Head of caudate nucleus (tissue), 42 donors: ENCODE measurements at regions not wholly inside any gene's neighbourhood (a gene's known extent, or its start where the extent isn't known, plus 50 kb on each side); places are given as distances from the start of the nearest gene placed in this dataset.
"Not testable (repeated sequence)": the region's sequence is repeated elsewhere in the genome, so short reads cannot be mapped to it uniquely, and the experiment has no call there.

Source experiments
- DNase-seq, 42 donors: peaks; one replicate each; pipeline versions ENCODE4 v3.0.0 to v3.0.0-alpha.2; 2020 to 2021; ENCODE audit warnings: mixed read lengths in 7 of 42
- intact Hi-C: fragments of 100-400 bp; cut with DNase I; formaldehyde crosslinking; loops from one replicate; pipeline ENCODE4 v1.15.0; 2022

GRCh38 chr3:20490996-20491395 lies 305.0 kb upstream of the SGO1 start:
- DNase-seq: no peak
- intact Hi-C loops: no loop called here

GRCh38 chr3:20488151-20488550 lies 302.1 kb upstream of the SGO1 start:
- no peak for DNase-seq
- intact Hi-C loops: no loop called here

GRCh38 chr3:20484126-20484525 lies 298.1 kb upstream of the SGO1 start:
- intact Hi-C loops: no loop called here
- no peak for DNase-seq

- intact Hi-C loops: no loop called here
- DNase-seq: no peak
These were observed 296.3 kb upstream of the SGO1 start for GRCh38 chr3:20482350-20482749.

- no peak for DNase-seq
- intact Hi-C loops: no loop called here
These were observed 294.9 kb upstream of the SGO1 start for GRCh38 chr3:20480786-20481365.

- DNase-seq: no peak
- intact Hi-C loops: no loop called here
These were observed 292.4 kb upstream of the SGO1 start for GRCh38 chr3:20478436-20478835.

GRCh38 chr3:20464237-20464636 lies 278.2 kb upstream of the SGO1 start:
- intact Hi-C loops, DNase-seq: not testable (repeated sequence)

- intact Hi-C loops: no loop called here
- no peak for DNase-seq
These were observed 276.7 kb upstream of the SGO1 start for GRCh38 chr3:20462723-20463122.

- DNase-seq: no peak
- intact Hi-C loops: no loop called here
These were observed 276.2 kb upstream of the SGO1 start for GRCh38 chr3:20462226-20462625.

GRCh38 chr3:20458994-20459716 lies 273.1 kb upstream of the SGO1 start:
- DNase-seq: no peak
- intact Hi-C loops: no loop called here

- DNase-seq: no peak
- intact Hi-C loops: no loop called here
These were observed 270.5 kb upstream of the SGO1 start for GRCh38 chr3:20456511-20456910.

GRCh38 chr3:20451170-20451569 lies 265.2 kb upstream of the SGO1 start:
- intact Hi-C loops: no loop called here
- no peak for DNase-seq

- DNase-seq: no peak
- intact Hi-C loops: no loop called here
These were observed 264.6 kb upstream of the SGO1 start for GRCh38 chr3:20450611-20451010.

- DNase-seq: no peak
- intact Hi-C loops: no loop called here
These were observed 256.8 kb upstream of the SGO1 start for GRCh38 chr3:20442846-20443245.

- intact Hi-C loops, DNase-seq: not testable (repeated sequence)
These were observed 241.3 kb upstream of the SGO1 start for GRCh38 chr3:20427268-20427667.

GRCh38 chr3:20425138-20425537 lies 239.1 kb upstream of the SGO1 start:
- DNase-seq: no peak

GRCh38 chr3:20424086-20424485 lies 238.1 kb upstream of the SGO1 start:
- intact Hi-C loops: no loop called here
- no peak for DNase-seq

More at GRCh38 chr3:20425138-20425537, 239.1 kb upstream of the SGO1 start:
- intact Hi-C loops: no loop called here

- intact Hi-C loops: no loop called here
- DNase-seq: no peak
These were observed 236.4 kb upstream of the SGO1 start for GRCh38 chr3:20422391-20422790.

- no peak for DNase-seq
- intact Hi-C loops: no loop called here
These were observed 231.5 kb upstream of the SGO1 start for GRCh38 chr3:20417388-20418108.

GRCh38 chr3:20406611-20407011 lies 220.6 kb upstream of the SGO1 start:
- peak in 9 of 42 donors; percentile 4 to 47 (median 21) for DNase-seq
- intact Hi-C loops: no loop called here

GRCh38 chr3:20405744-20406143 lies 219.7 kb upstream of the SGO1 start:
- no peak for DNase-seq
- intact Hi-C loops: no loop called here
